ENCODE measurements at regions not wholly inside any gene's neighbourhood (a gene's known extent, or its start where the extent isn't known, plus 50 kb on each side); places are given as distances from the start of the nearest gene placed in this dataset.

GRCh38 chrX:34716302-34716701 lies 59.2 kb upstream of the TMEM47 start:
- H3K79me2 ChIP-seq (ENCODE audit: control insufficient read depth, insufficient read depth, low read length) = no peaks in the 10 kb centered on the region
- no peak for DNase-seq
- H3K79me1 ChIP-seq (ENCODE audit: low read length) = no peaks in the 10 kb centered on the region
- no peak overlapping the region for H2BK120ac ChIP-seq (ENCODE audit: low read depth, low read length)
- no peaks in the 10 kb centered on the region for H3K27me3 ChIP-seq (ENCODE audit: insufficient read depth, low read length, poor library complexity)
- no peak overlapping the region for H4K8ac ChIP-seq (ENCODE audit: low read depth, low read length)
- H3K4me3 ChIP-seq (ENCODE audit: low read length) = no peak overlapping the region
- H3K36me3 ChIP-seq (ENCODE audit: control insufficient read depth, insufficient read depth, low read length) = no peaks in the 10 kb centered on the region
- H3K9ac ChIP-seq (ENCODE audit: low read length) = no peak overlapping the region
- H2BK15ac ChIP-seq (replicated peaks; ENCODE audit: low read depth) = no peak overlapping the region
- H2AK5ac ChIP-seq (ENCODE audit: low read length) = no peak overlapping the region
- WGBS (ENCODE audit: extremely low coverage, insufficient coverage, low lambda C conversion rate) = no CpG with 5 or more reads among the region's 3 CpGs
- H4K5ac ChIP-seq (ENCODE audit: low read length) = no peak overlapping the region
- no peak overlapping the region for H2BK5ac ChIP-seq (ENCODE audit: low read length)
- H3K4me2 ChIP-seq (ENCODE audit: low read length) = no peak overlapping the region
- H3K4ac ChIP-seq (ENCODE audit: low read depth, low read length) = no peak overlapping the region
- no peak overlapping the region for H3K56ac ChIP-seq (ENCODE audit: low read length)
- no peaks in the 10 kb centered on the region for H3K4me1 ChIP-seq (ENCODE audit: control insufficient read depth, low read depth, low read length)
- no peak overlapping the region for H3K18ac ChIP-seq (ENCODE audit: low read length)
- H3K27ac ChIP-seq (ENCODE audit: low read depth, low read length) = no peak overlapping the region
- no peak overlapping the region for H3K23ac ChIP-seq (ENCODE audit: low read length)

GRCh38 chrX:34734383-34734782 lies 77.3 kb upstream of the TMEM47 start:
- Histone ChIP-seq H3K56ac (ENCODE audit: low read length) (no peak overlapping the region), H3K79me1 (ENCODE audit: low read length) (no peaks in the 10 kb centered on the region), H4K5ac (ENCODE audit: low read length) (no peak overlapping the region), H3K23ac (ENCODE audit: low read length) (no peak overlapping the region), H2BK15ac (replicated peaks; ENCODE audit: low read depth) (no peak overlapping the region), H3K9ac (ENCODE audit: low read length) (no peak overlapping the region), H3K4me1 (ENCODE audit: control insufficient read depth, low read depth, low read length) (no peaks in the 10 kb centered on the region), H2BK120ac (ENCODE audit: low read depth, low read length) (no peak overlapping the region), H4K8ac (ENCODE audit: low read depth, low read length) (no peak overlapping the region), H2BK5ac (ENCODE audit: low read length) (no peak overlapping the region), H3K27ac (ENCODE audit: low read depth, low read length) (no peak overlapping the region), H3K4ac (ENCODE audit: low read depth, low read length) (no peak overlapping the region), H3K4me3 (ENCODE audit: low read length) (no peak overlapping the region), H3K18ac (ENCODE audit: low read length) (no peak overlapping the region), H3K79me2 (ENCODE audit: control insufficient read depth, insufficient read depth, low read length) (no peaks in the 10 kb centered on the region), H3K36me3 (ENCODE audit: control insufficient read depth, insufficient read depth, low read length) (no peaks in the 10 kb centered on the region), H3K4me2 (ENCODE audit: low read length) (no peak overlapping the region), H2AK5ac (ENCODE audit: low read length) (no peak overlapping the region), H3K27me3 (ENCODE audit: insufficient read depth, low read length, poor library complexity) (no peaks in the 10 kb centered on the region)
- WGBS (ENCODE audit: extremely low coverage, insufficient coverage, low lambda C conversion rate) = no CpG with 5 or more reads among the region's 1 CpG
- DNase-seq = no peak

GRCh38 chrX:34744521-34744920 lies 87.4 kb upstream of the TMEM47 start:
- no peak overlapping the region for H3K4me3 ChIP-seq (ENCODE audit: low read length)
- no peak overlapping the region for H3K4me2 ChIP-seq (ENCODE audit: low read length)
- H3K36me3 ChIP-seq (ENCODE audit: control insufficient read depth, insufficient read depth, low read length) = no peaks in the 10 kb centered on the region
- no peak overlapping the region for H2BK120ac ChIP-seq (ENCODE audit: low read depth, low read length)
- no peak overlapping the region for H3K18ac ChIP-seq (ENCODE audit: low read length)
- no CpG with 5 or more reads among the region's 4 CpGs for WGBS (ENCODE audit: extremely low coverage, insufficient coverage, low lambda C conversion rate)
- no peak for DNase-seq
- no peaks in the 10 kb centered on the region for H3K79me1 ChIP-seq (ENCODE audit: low read length)
- H4K8ac ChIP-seq (ENCODE audit: low read depth, low read length) = no peak overlapping the region
- H3K79me2 ChIP-seq (ENCODE audit: control insufficient read depth, insufficient read depth, low read length) = no peaks in the 10 kb centered on the region
- no peak overlapping the region for H2BK15ac ChIP-seq (replicated peaks; ENCODE audit: low read depth)
- no peak overlapping the region for H4K5ac ChIP-seq (ENCODE audit: low read length)
- no peak overlapping the region for H3K9ac ChIP-seq (ENCODE audit: low read length)
- H2AK5ac ChIP-seq (ENCODE audit: low read length) = no peak overlapping the region
- no peak overlapping the region for H3K56ac ChIP-seq (ENCODE audit: low read length)
- H3K27ac ChIP-seq (ENCODE audit: low read depth, low read length) = no peak overlapping the region
- no peaks in the 10 kb centered on the region for H3K4me1 ChIP-seq (ENCODE audit: control insufficient read depth, low read depth, low read length)
- H2BK5ac ChIP-seq (ENCODE audit: low read length) = no peak overlapping the region
- H3K27me3 ChIP-seq (ENCODE audit: insufficient read depth, low read length, poor library complexity) = no peaks in the 10 kb centered on the region
- H3K4ac ChIP-seq (ENCODE audit: low read depth, low read length) = no peak overlapping the region
- no peak overlapping the region for H3K23ac ChIP-seq (ENCODE audit: low read length)

GRCh38 chrX:34749896-34750295 lies 92.8 kb upstream of the TMEM47 start:
- Histone ChIP-seq H3K4me1 (ENCODE audit: control insufficient read depth, low read depth, low read length) (no peaks in the 10 kb centered on the region), H3K79me1 (ENCODE audit: low read length) (no peaks in the 10 kb centered on the region), H2BK120ac (ENCODE audit: low read depth, low read length) (no peak overlapping the region), H3K4ac (ENCODE audit: low read depth, low read length) (no peak overlapping the region), H3K36me3 (ENCODE audit: control insufficient read depth, insufficient read depth, low read length) (no peaks in the 10 kb centered on the region), H3K9ac (ENCODE audit: low read length) (no peak overlapping the region), H3K4me2 (ENCODE audit: low read length) (no peak overlapping the region), H4K5ac (ENCODE audit: low read length) (no peak overlapping the region), H3K27ac (ENCODE audit: low read depth, low read length) (no peak overlapping the region), H3K79me2 (ENCODE audit: control insufficient read depth, insufficient read depth, low read length) (no peaks in the 10 kb centered on the region), H3K56ac (ENCODE audit: low read length) (no peak overlapping the region), H3K23ac (ENCODE audit: low read length) (no peak overlapping the region), H3K4me3 (ENCODE audit: low read length) (no peak overlapping the region), H3K27me3 (ENCODE audit: insufficient read depth, low read length, poor library complexity) (no peaks in the 10 kb centered on the region), H4K8ac (ENCODE audit: low read depth, low read length) (no peak overlapping the region), H2AK5ac (ENCODE audit: low read length) (no peak overlapping the region), H2BK15ac (replicated peaks; ENCODE audit: low read depth) (no peak overlapping the region), H2BK5ac (ENCODE audit: low read length) (no peak overlapping the region), H3K18ac (ENCODE audit: low read length) (no peak overlapping the region)
- no CpG with 5 or more reads among the region's 5 CpGs for WGBS (ENCODE audit: extremely low coverage, insufficient coverage, low lambda C conversion rate)
- DNase-seq = no peak

- H2BK15ac ChIP-seq (replicated peaks; ENCODE audit: low read depth) = no peak overlapping the region
- H3K4me2 ChIP-seq (ENCODE audit: low read length) = no peak overlapping the region
- H3K27ac ChIP-seq (ENCODE audit: low read depth, low read length) = no peak overlapping the region
- no peak overlapping the region for H4K8ac ChIP-seq (ENCODE audit: low read depth, low read length)
- no peak overlapping the region for H2AK5ac ChIP-seq (ENCODE audit: low read length)
- no peak overlapping the region for H3K56ac ChIP-seq (ENCODE audit: low read length)
- H3K4me1 ChIP-seq (ENCODE audit: control insufficient read depth, low read depth, low read length) = no peaks in the 10 kb centered on the region
- H3K79me1 ChIP-seq (ENCODE audit: low read length) = no peaks in the 10 kb centered on the region
- no peak overlapping the region for H3K23ac ChIP-seq (ENCODE audit: low read length)
- no CpG with 5 or more reads among the region's 2 CpGs for WGBS (ENCODE audit: extremely low coverage, insufficient coverage, low lambda C conversion rate)
- peak; percentile 73 for DNase-seq
- H2BK5ac ChIP-seq (ENCODE audit: low read length) = no peak overlapping the region
- no peak overlapping the region for H3K4ac ChIP-seq (ENCODE audit: low read depth, low read length)
- no peaks in the 10 kb centered on the region for H3K36me3 ChIP-seq (ENCODE audit: control insufficient read depth, insufficient read depth, low read length)
- no peaks in the 10 kb centered on the region for H3K27me3 ChIP-seq (ENCODE audit: insufficient read depth, low read length, poor library complexity)
- H4K5ac ChIP-seq (ENCODE audit: low read length) = no peak overlapping the region
- H2BK120ac ChIP-seq (ENCODE audit: low read depth, low read length) = no peak overlapping the region
- H3K9ac ChIP-seq (ENCODE audit: low read length) = no peak overlapping the region
- H3K18ac ChIP-seq (ENCODE audit: low read length) = no peak overlapping the region
- H3K4me3 ChIP-seq (ENCODE audit: low read length) = no peak overlapping the region
- H3K79me2 ChIP-seq (ENCODE audit: control insufficient read depth, insufficient read depth, low read length) = no peaks in the 10 kb centered on the region
These were observed 107.8 kb upstream of the TMEM47 start for GRCh38 chrX:34764852-34765361.

- H2AK5ac ChIP-seq (ENCODE audit: low read length) = no peak overlapping the region
- H3K4me3 ChIP-seq (ENCODE audit: low read length) = no peak overlapping the region
- DNase-seq = peak; percentile 27
- no peak overlapping the region for H4K8ac ChIP-seq (ENCODE audit: low read depth, low read length)
- no peak overlapping the region for H3K9ac ChIP-seq (ENCODE audit: low read length)
- no CpG with 5 or more reads among the region's 2 CpGs for WGBS (ENCODE audit: extremely low coverage, insufficient coverage, low lambda C conversion rate)
- H3K56ac ChIP-seq (ENCODE audit: low read length) = no peak overlapping the region
- H3K79me2 ChIP-seq (ENCODE audit: control insufficient read depth, insufficient read depth, low read length) = no peaks in the 10 kb centered on the region
- H2BK120ac ChIP-seq (ENCODE audit: low read depth, low read length) = no peak overlapping the region
- no peak overlapping the region for H2BK5ac ChIP-seq (ENCODE audit: low read length)
- H3K18ac ChIP-seq (ENCODE audit: low read length) = no peak overlapping the region
- no peak overlapping the region for H3K23ac ChIP-seq (ENCODE audit: low read length)
- H3K4me1 ChIP-seq (ENCODE audit: control insufficient read depth, low read depth, low read length) = no peaks in the 10 kb centered on the region
- H3K4ac ChIP-seq (ENCODE audit: low read depth, low read length) = no peak overlapping the region
- no peak overlapping the region for H4K5ac ChIP-seq (ENCODE audit: low read length)
- H3K79me1 ChIP-seq (ENCODE audit: low read length) = no peaks in the 10 kb centered on the region
- H3K27ac ChIP-seq (ENCODE audit: low read depth, low read length) = no peak overlapping the region
- no peaks in the 10 kb centered on the region for H3K36me3 ChIP-seq (ENCODE audit: control insufficient read depth, insufficient read depth, low read length)
- H3K27me3 ChIP-seq (ENCODE audit: insufficient read depth, low read length, poor library complexity) = no peaks in the 10 kb centered on the region
- no peak overlapping the region for H3K4me2 ChIP-seq (ENCODE audit: low read length)
- H2BK15ac ChIP-seq (replicated peaks; ENCODE audit: low read depth) = no peak overlapping the region
These were observed 111.2 kb upstream of the TMEM47 start for GRCh38 chrX:34768290-34768689.
